ENCODE measurements at regions not wholly inside any gene's neighbourhood (a gene's known extent, or its start where the extent isn't known, plus 50 kb on each side); places are given as distances from the start of the nearest gene placed in this dataset.

GRCh38 chr12:125988545-125988944 lies 923.3 kb downstream of the AACS start:
- Mint-ChIP-seq H3K27ac (no peak overlapping the region), H3K27me3 (ENCODE audit: low read depth) (peaks cover 12% of the 10 kb centered on the region), H3K4me1 (no peaks in the 10 kb centered on the region), H3K9me3 (peaks cover 71% of the 10 kb centered on the region), H3K4me3 (no peak overlapping the region), H3K36me3 (peaks cover 68% of the 10 kb centered on the region)
- TF ChIP-seq IRF1 (CRISPR knock-in tag; IDR thresholded peaks at IDR 0.05) (no peak), HMGA2 (CRISPR knock-in tag; IDR thresholded peaks at IDR 0.05) (no peak), ZNF423 (CRISPR knock-in tag; IDR thresholded peaks at IDR 0.05) (no peak), OVOL2 (CRISPR knock-in tag; IDR thresholded peaks at IDR 0.05; ENCODE audit: borderline replicate concordance) (no peak), ZBTB43 (CRISPR knock-in tag; IDR thresholded peaks at IDR 0.05) (no peak), GTF2I (CRISPR knock-in tag; conservative IDR thresholded peaks at IDR 0.05) (no peak), TP53 (CRISPR knock-in tag; IDR thresholded peaks at IDR 0.05) (no peak), ARID4B (CRISPR knock-in tag; IDR thresholded peaks at IDR 0.05; ENCODE audit: borderline replicate concordance) (no peak), STAT6 (CRISPR knock-in tag; conservative IDR thresholded peaks at IDR 0.05; ENCODE audit: low read depth) (no peak), ATF3 (CRISPR knock-in tag; conservative IDR thresholded peaks at IDR 0.05) (no peak), JUN (CRISPR knock-in tag; IDR thresholded peaks at IDR 0.05) (no peak)
- no peak for ATAC-seq
- ChIA-PET CTCF (no interaction called here), POLR2A (no interaction called here)
- no peak for DNase-seq (ENCODE audit: low spot score)

GRCh38 chr12:125989696-125990095 lies 924.5 kb downstream of the AACS start:
- Mint-ChIP-seq H3K4me1 (no peaks in the 10 kb centered on the region), H3K9me3 (peaks cover 82% of the 10 kb centered on the region), H3K36me3 (peaks cover 75% of the 10 kb centered on the region), H3K4me3 (no peak overlapping the region), H3K27ac (no peak overlapping the region), H3K27me3 (ENCODE audit: low read depth) (peaks cover 12% of the 10 kb centered on the region)
- ChIA-PET POLR2A (no interaction called here), CTCF (no interaction called here)
- no peak for TF ChIP-seq CTCF (IDR thresholded peaks at IDR 0.05)
- no peak for TF ChIP-seq ATF1 (CRISPR knock-in tag; IDR thresholded peaks at IDR 0.05)
- TF ChIP-seq PRRX2 (CRISPR knock-in tag; IDR thresholded peaks at IDR 0.05): no peak
- TF ChIP-seq TEAD1 (CRISPR knock-in tag; IDR thresholded peaks at IDR 0.05): no peak
- no peak for TF ChIP-seq ZBTB21 (CRISPR knock-in tag; IDR thresholded peaks at IDR 0.05; ENCODE audit: borderline replicate concordance)
- no peak for TF ChIP-seq ELF4 (CRISPR knock-in tag; IDR thresholded peaks at IDR 0.05; ENCODE audit: low read depth)
- ATAC-seq (no peak), DNase-seq (ENCODE audit: low spot score) (no peak)
